GM21723 (cell line): ENCODE measurements at regions not wholly inside any gene's neighbourhood (a gene's known extent, or its start where the extent isn't known, plus 50 kb on each side); places are given as distances from the start of the nearest gene placed in this dataset.
A peak's percentile ranks its signal among the peaks of the same experiment; 100 is the strongest.
"Not testable (repeated sequence)": the region's sequence is repeated elsewhere in the genome, so short reads cannot be mapped to it uniquely, and the experiment has no call there.

ENCODE experiments used
- ATAC-seq: cut with Tn5 transposase; IDR thresholded peaks from one replicate; pipeline ENCODE4 v1.9.1; 2021; ENCODE audit warnings: mild to moderate bottlenecking, moderate library complexity; ENCODE audit not compliant: unreplicated experiment

DNA sequence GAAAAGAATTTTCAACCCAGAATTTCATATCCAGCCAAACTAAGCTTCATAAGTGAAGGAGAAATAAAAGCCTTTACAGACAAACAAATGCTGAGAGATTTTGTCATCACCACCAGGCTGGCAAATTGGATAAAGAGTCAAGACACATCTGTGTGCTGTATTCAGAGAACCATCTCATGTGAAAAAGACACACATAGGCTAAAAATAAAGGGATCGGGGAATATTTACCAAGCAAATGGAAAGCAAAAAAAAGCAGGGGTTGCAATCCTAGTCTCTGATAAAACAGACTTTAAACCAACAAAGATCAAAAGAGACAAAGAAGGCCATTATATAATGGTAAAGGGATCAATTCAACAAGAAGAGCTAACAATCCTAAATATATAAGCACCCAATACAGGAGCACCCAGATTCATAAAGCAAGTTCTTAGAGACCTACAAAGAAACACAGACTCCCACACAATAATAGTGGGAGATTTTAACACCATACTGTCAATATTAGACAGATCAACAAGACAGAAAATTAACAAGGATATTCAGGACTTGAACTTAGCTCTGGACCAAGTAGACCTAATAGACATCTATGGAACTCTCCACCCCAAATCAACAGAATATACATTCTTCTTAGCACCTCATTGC is 55.9 kb upstream of the ACSM6 start:
- not testable (repeated sequence) for ATAC-seq

DNA sequence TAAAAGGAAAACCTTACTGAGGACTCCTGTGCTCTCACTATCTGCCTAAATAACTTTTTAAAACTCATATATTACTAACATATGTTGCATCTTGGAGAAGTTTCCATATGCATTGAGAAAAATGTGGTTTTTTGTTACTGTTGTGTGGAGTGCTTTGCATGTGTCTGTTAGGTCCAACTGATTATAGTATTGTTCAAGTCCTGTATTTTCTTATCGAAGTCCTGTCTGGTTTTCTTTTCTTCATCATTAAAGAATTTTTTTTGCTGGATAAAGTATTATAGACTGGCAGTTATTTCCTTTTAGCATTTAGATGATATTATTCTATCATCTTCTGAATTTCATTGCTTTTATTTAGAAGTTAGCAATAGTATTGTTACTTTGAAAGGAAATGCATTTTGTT is 59.5 kb upstream of the ACSM6 start:
- ATAC-seq, result no peak

- no peak for ATAC-seq
These were observed 60.0 kb upstream of the ACSM6 start for GRCh38 chr10:95133997-95134396.

- peak; percentile 87 for ATAC-seq
These were observed 60.9 kb upstream of the ACSM6 start for GRCh38 chr10:95133016-95133752.

DNA sequence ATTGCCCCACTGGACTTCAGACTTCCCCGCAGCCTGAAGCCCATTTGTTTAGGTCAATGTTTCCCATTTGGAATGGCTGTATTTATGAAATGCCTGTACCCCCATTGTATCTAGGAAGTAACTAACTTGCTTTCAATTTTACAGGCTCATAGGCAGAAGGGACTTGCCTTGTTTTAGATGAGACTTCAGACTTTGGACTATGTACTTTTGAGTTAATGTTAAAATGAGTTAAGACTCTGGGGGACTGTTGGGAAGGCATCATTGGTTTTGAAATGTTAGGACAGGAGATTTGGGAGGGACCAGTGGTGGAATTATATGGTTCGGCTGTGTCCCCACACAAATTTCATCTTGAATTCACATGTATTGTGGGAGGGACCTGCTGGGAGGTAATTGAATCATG is 61.1 kb upstream of the CYP2C8 start:
- not testable (repeated sequence) for ATAC-seq

GRCh38 chr10:95125582-95125981 is 56.3 kb upstream of the CYP2C8 start:
- no peak for ATAC-seq

GRCh38 chr10:95122736-95123135 is 53.4 kb upstream of the CYP2C8 start:
- no peak for ATAC-seq

GRCh38 chr10:95121904-95122303 is 52.6 kb upstream of the CYP2C8 start:
- no peak for ATAC-seq
